Suppressor macrophage treated with lipopolysaccharide for 4 hours (primary cell): ENCODE measurements at regions not wholly inside any gene's neighbourhood (a gene's known extent, or its start where the extent isn't known, plus 50 kb on each side); places are given as distances from the start of the nearest gene placed in this dataset.

ENCODE experiments used
- DNase-seq: peaks from one replicate; pipeline ENCODE4 v3.0.0-alpha.2; 2020

DNA sequence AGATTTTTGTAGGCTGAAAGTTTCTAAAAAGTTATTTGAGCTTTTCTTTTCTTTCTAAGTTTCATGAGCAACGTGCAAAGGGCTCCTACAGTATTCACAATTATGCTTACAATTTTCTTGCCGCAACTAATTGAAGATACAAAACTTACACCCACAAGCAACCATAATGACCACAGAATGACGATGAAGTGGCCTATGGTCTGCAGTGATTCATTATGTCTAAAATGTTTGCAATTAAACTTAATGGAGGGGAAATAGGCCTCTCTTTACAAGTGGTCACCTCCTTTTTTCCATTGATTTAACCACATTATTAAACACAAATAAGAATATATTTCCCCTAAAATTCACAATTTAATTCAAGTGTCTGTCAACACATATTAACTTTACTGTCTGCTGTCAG is 732.6 kb upstream of the FLRT2 start:
- no peak for DNase-seq

DNA sequence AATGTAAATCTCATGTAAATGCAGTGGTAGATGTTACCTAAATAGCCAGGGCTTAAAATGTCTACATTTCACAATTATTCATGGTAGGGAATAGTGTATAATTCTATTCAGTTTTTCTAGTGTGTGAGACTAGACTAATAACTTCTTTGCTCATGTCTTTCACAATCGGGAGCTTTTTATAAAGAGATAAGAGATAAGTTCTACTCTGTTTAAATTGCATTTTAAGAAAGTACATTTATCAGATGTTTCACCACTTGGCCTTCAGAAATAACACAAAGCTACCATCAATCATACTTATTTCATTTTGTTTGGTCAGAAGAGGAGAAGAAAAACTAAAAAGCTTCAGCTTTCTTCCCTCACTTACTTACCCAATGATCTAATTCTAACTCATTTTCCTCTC is 725.5 kb upstream of the FLRT2 start:
- no peak for DNase-seq

DNA sequence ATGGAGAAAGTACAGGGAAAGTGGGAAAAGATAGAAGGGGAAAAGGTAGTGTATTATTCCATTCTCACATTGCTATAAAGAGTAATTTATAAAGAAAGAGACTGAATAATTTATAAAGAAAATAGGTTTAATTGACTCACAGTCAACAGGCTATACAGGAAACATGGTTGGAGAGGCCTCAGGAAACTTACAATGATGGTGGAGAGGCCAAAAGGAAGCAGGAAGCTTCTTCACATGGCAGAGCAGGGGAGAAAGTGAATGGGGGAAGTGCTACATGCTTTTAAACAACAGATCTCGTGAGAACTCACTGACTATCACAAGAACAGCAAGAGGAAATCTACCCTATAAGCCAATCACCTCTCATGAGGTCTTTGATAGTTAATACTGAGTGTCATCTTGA is 725.0 kb upstream of the FLRT2 start:
- no peak for DNase-seq

DNA sequence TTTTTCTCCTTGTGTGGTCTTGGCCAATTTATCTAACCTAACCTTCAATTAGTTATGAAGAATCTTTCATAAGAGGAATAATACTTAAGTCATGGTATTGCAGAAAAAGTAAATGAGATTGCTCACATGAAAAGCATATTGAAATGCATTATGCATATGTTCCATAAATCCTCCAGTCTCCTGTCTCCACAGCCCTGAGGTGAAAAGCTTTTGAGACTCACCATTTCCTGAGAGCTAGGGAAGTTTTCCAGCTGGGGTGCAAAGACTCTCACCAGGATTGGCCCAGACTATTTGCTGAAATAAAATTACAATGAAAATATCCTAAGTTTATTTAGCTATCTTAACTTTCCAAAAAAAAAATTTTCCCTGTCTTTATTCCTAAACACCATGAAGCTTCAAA is 723.8 kb upstream of the FLRT2 start:
- no peak for DNase-seq

DNA sequence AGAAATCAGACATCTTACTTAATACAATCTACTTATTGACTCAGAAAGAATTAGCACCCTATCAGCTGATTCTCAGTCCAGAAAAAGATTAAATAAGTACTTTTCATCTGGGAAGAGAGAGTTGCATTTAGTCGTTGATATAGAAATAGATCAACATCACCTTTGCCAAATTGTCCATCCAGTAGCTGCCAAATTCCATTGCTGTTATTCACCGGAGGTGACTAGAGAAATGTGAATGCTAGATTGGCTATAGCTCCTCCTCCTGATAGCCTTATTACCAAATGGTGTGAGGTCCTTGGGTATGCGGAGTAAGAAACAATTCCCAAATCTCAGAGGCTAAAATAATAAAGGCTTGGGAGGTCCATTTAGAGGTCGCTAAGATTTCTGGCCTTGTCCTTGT is 723.3 kb upstream of the FLRT2 start:
- no peak for DNase-seq

DNA sequence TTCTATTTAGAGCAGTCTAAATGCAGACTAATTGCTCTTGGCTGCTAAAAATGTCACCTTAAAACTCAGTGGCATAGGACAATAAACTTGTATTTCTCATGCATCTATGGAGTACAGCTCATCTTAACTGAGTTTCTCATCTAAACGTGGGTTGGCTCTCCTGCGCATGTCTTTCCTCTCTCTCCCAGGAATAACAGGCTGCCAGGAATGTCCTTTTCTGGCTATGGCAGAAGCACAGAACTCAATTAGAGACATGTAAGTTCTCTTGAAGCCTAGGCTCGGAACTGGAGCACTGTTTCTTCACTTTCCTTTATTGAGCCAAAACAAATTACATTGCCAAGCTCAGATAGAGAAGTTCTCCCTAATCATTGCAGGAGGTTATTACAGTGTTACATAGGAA is 722.3 kb upstream of the FLRT2 start:
- DNase-seq, result no peak

DNA sequence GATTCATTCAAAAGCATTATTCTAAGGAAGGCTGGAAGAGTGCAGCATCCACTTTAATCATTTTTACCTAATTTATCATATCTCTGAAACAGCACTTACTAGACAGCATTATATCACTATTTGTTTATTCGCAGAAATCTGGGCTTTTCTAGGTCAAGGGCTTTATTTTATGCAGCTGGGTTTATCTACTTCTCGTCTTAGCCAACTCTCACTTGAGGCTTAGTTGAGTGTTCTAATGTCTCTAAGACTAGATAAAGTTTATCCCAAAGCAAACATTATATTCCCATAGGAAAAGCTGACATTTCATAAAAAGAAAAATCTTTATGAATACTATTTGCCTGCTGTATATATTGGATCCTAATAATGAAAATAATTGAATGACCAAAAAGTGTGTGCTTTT is 720.8 kb upstream of the FLRT2 start:
- DNase-seq, result no peak

DNA sequence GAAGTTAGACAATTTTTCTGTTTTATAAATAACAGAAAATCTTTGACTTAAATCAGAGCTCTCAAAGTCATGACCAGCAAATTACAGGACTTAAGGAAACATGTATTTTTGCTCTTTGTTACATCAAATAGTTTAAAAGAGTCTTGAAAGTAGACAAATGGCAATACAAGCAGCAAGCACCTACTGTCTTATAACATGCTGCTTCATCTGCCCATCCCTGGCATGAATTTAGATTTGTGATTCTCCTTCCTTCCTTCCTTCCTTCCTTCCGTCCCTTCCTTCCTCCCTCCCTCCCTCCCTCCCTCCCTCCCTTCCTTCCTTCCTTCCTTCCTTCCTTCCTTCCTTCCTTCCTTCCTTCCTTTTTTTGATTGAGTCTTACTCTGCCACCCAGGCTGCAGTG is 715.6 kb upstream of the FLRT2 start:
- DNase-seq, result no peak

DNA sequence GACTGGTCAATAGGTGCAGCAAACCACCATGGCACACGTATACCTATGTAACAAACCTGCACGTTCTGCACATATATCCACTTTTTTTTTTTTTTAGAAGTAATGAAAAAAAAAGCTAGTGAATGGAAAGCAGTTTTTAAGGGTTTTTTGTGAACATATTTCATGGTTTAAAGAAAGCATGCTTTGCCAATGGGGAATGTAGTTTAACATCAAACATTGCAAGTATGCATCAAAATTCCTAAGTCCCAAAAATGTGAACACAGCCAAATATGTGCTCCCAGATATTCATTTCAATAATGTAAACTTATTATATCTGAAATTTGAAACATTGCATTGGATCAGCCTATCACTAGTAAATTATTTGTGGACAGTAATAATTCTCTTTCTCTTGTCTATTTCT is 710.4 kb upstream of the FLRT2 start:
- no peak for DNase-seq

DNA sequence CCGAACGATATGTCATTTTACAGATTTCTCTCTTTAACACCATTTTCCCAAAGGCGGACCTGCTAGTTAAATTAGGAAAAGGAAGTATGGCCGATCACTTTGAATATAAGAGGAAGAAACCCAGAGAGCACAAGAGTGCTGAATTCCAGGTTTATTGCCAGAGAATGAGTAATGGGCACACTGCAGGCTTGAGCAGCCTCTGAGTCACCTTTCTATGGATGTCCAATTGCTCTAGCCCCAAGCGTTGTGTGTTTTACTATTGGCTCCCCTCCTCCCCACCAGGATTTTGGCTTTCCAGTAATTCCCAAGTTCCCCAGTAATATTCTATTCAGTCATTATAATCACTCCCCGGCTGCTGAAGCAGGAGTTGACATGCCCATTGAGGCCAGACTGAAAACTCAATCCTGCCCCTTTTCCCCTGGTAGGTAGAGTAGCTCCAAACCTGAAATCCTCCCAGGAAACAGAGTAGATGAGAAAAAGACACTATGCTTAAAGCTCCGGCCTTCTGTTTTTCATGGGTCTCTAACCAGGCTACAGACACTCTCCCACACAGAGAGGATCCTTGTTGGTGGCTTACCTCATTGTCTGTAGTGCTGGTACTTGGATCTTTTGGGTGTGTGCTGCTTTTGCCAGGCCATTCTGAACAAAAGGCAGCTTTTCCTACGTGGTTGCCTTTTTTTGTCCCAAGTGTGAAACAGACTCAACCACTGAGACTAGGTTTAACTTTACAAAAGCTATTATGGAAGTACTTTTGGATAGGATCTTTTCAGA is 704.3 kb upstream of the FLRT2 start:
- no peak for DNase-seq

DNA sequence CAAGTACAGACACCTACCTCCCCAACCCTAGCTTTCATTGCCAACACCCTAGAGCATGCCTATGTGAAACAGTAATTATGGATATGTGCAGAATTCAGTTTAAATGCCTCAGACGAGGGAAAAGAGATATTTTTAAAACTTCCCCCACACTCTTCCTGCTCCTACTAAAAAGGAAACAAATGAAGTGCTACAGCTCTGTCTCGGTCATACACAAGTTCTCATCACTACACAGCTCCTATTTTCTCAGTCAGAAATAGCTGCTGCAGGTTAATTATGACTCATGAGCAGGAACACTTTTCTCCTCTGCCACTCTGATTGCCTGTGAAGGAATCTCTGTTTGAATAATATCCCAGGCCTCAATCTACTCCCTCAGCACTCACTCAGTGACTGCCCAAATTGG is 703.6 kb upstream of the FLRT2 start:
- no peak for DNase-seq

DNA sequence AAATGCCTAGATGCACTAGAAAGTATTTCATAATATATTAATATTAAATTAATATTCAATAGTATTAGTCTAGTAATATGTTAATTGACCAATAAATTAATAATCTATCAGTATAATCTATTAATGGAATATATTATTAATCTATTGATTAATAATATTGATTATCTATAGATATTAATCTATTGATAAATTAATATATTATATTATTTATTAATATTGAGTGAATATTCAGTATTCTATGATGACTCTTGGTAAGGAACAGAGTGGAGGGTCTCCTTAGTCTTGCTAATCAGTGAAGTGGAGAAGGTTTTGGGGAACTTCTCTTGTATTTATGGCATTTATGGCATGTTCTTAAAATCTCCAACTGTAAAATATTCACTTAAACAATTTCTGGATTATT is 679.3 kb upstream of the FLRT2 start:
- no peak for DNase-seq

DNA sequence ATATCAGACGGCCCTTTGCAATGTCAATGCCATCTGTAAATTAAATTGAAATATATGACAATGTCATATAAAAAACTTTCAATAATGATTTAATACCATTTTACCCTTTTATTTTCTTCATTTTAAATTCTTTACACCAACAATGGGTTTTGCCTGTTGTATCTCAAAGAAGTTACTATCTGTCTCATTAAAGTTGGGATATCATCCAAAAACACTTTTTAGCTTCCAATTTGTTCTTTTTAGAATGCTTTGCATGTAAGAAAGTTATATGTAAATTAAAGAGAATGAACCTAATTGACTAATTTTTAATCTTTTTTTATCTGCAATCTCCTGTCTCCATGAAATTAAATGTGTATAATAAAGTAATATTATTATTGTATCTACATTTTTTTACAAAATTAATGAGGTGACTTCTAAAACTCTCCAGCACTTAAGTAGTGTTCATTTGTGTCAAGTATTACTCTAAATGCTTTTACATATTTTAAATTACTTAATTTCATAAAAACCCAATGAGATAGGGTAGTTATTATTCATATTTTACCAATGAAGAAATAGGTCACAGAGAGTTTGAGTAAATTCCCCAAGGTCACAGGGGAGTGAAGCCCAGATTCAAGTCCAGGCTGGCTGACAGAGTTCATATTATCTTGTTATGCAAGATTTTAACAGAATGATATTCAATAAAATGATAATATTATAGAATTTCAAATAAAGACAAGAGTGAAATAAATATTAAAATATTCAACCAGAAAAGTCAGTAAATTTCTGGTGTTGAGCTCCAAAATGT is 673.0 kb upstream of the FLRT2 start:
- DNase-seq, result no peak

DNA sequence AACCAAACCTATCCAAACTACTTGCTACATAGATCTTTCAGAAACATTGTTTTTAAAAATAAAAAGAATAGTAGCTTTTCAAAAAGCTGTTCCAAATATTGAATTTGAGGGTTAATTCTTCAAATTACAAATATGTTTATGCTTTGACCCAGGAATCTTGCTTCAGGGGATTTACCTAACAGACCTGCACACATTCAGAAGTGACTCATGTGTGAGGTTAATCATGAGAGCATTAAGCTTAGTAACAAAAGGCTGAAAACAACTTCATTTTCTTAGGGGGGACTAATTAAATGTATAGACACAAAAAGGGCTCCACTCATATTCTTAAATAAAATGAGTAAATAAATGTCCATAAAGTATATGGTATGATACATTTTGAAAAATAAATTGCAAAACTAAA is 672.4 kb upstream of the FLRT2 start:
- DNase-seq, result no peak

DNA sequence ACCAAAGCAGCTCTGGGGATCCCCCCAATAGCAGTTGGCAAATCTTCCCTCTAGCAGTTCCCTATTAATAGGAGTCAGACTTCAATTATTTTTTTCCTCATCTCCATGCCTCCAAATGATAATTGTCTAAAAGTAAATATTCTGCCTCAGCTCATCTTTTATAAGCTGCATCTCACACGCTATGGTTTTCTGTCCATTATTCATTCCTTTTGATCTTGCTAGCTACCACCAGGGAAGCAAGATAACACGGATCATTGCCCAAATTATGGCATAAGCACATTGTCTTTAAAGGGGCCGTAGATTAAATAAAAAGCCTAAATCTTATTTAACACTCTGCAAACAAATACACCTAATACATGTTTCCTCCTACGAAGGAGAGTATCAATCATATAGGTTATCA is 670.8 kb upstream of the FLRT2 start:
- no peak for DNase-seq

DNA sequence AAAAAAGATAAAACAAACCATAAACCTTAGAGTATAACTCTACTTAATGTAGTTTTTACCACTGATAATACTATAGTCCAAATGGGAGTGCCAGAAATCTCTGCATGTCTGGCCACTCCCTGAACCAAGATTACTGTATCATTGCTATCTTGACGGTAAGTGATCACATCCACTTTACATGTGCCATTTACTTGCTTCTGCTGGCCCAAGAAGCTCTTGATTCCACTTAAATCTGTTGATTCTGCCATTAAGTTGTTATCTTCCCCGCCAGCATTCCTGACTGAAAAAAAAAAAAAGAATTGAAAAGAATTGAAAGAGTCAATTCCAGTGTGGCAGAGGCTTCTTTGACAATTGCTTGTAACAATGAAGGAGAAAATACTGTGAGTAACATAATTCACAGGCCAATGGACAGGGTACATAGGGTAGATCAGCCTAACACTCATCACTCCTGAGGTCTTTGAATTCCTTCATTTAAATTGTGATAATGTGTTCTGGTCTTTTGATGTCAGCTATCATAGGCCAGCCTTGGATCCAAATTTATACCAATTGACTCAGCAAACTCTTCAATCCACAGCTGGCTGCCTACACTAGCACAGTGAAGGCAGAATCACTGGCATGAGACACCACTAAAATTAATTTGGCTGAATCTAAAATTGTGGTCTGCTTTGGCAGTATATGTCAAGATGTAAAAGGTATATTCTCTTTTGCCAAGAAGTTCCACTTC is 665.2 kb upstream of the FLRT2 start:
- DNase-seq, result no peak

DNA sequence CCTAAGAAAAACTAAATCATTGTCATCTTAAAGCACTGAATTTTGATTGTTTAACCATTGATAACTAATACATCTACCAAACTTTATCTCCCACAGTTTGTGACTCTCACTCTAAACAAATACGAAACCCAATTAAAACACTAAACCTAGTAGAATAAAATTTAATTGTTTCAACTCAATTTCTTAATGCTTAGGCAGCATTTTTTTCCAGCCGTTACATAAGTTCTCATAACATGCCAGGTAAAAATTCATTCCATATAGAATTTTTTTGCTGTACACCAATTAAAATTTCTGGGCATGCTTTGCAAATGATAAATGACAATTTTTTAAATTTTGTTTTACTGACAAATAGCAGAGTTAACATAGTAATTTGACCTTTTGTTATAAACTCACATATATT is 658.2 kb upstream of the FLRT2 start:
- no peak for DNase-seq

DNA sequence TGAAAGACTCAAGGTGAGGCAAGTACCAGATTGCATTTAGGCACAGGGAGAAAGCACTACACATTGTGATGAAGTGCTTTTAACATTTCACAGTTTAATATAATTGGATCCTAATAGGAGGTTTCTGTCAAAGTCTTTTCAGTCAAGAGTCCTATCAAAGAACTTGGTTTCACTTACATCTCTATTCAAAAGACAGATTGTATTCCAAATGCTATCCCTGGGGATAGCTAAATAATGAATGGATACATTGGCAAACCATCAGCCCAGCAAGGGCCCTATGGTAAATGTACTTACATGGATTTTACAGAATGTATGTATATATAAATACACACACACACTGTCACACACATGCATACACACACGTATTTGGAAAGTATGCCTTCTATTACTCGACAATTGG is 655.5 kb upstream of the FLRT2 start:
- DNase-seq, result no peak

DNA sequence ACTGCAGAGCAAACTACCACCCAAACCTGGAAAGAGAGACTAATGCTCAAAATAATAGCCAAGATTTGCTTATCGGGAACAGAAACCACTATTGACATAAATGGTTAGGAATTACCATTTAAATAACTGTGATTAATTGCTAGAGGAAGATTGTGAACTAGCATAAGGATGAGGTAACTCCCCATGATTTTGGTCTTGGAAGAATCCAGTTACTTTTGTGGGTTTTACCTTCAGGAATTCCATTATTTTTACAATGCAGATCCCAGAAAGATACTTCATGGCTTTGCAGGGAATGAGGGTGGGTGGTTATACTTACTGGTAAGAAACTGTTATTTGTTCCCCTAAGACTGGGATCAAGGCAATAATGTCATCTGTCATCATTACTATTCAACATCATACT is 652.9 kb upstream of the FLRT2 start:
- no peak for DNase-seq

DNA sequence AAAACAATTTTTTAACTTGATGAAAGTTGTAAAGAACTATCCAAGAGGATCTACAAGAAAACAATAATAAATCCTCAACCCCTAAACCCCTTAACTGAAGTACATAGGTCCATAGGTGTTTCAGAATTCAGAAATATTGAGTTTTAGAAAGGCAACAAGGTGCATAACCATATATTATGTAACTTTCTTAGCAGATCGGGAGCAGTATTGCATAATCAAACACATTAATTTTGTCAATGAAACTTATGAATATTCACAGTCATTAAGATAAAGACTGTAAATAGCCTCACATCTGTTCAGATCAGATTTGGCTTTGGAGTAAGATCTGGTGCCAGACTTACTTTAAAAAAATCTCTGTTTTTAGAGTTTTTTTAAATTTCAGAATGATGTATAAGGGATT is 647.1 kb upstream of the FLRT2 start:
- DNase-seq, result no peak

DNA sequence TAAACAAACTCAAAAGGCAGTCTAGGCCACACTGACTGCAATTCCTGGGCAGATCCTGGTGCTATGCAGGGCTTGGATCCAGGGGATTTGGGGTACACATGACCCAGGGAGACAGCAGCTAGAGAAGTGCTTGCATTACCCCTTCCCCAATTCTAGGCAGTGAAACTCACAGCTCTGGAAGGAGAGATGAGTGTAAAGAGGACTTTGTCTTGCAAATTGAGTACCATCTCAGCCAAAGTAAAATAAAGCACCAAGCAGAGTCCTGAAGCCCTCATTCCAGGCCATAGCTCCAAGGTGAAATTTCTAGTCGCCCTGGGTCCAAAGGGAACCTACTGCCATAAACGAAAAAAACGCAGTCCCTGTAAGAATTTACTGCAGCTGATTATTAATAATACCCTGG is 644.9 kb upstream of the FLRT2 start:
- DNase-seq, result no peak

DNA sequence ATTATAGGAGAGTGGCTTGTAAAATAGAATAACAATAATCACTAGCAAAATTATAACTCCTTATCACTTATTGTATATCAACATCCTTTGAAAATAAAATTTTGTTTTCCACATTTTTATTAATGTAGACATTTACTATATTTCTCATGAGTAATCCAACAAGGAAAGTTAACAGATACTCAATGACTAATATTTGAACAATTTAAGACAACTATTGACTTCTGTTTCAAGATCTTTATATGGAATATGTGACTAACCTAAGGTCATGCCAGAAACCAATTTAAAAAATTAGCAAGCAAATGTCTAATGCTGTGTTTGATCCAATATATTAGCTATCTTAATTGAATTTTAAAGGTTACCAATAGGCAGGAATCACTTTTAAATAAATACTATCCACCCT is 638.5 kb upstream of the FLRT2 start:
- DNase-seq, result no peak

DNA sequence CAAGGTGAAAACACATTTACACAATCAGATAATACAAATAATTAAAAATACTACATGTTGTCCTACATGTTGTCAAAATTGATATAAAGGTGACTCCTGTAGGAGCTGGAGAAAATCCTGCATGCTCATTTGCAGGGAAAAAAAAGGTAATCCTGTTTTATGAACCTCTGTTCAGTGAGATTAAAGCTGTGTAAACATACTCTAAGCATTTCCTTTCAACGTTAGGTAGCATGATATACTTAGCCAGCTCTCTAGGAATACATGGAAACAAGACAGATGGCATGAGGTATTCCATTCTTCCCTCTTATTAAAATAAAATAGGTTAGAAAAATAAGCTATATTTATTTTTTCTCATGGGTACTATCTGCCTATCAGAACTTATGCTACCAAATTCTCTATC is 635.7 kb upstream of the FLRT2 start:
- DNase-seq, result no peak

DNA sequence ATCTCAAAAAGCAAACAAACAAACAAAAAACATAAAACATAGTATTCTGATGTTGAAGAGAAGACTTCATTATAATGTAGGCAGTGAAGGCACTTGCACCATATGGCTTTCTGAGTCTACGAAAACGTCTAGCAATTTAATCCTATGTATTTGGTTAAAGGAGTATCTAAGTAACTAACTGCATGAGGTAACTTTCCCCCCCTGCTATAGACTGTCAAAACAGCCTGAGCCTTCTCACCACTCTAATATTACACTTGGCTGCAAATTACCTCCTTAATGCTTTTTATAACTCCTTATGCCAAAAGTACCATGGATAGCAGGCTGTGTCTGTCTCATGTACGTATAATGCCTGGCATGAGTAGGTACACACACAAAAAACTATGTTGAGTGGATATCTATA is 607.6 kb upstream of the FLRT2 start:
- DNase-seq, result no peak
